ENCODE measurements at regions not wholly inside any gene's neighbourhood (a gene's known extent, or its start where the extent isn't known, plus 50 kb on each side); places are given as distances from the start of the nearest gene placed in this dataset.

- no peak overlapping the region for H3K27ac ChIP-seq
- H3K27me3 ChIP-seq (ENCODE audit: insufficient read depth, low read depth), result no peaks in the 10 kb centered on the region
- H3K36me3 ChIP-seq (ENCODE audit: insufficient read depth), result no peaks in the 10 kb centered on the region
- no peak for TF ChIP-seq CTCF (conservative IDR thresholded peaks at IDR 0.05; ENCODE audit: low read depth, low read length)
- no peaks in the 10 kb centered on the region for H3K79me2 ChIP-seq (ENCODE audit: insufficient read depth, low read depth)
- H3K4me2 ChIP-seq, result no peak overlapping the region
- H4K20me1 ChIP-seq (ENCODE audit: insufficient read depth), result no peaks in the 10 kb centered on the region
- no peak overlapping the region for H3K4me3 ChIP-seq (IDR thresholded peaks at IDR 0.05; ENCODE audit: insufficient read depth, low read depth, low read length)
- no peak overlapping the region for H3K9ac ChIP-seq
- H2AFZ ChIP-seq (ENCODE audit: low read depth), result no peak overlapping the region
- H3K4me1 ChIP-seq (ENCODE audit: low read depth, poor library complexity, severe bottlenecking), result no peaks in the 10 kb centered on the region
Observed at GRCh38 chr4:117796677-117797076, 237.6 kb upstream of the NDST3 start.

- no peak overlapping the region for H3K27ac ChIP-seq
- H3K79me2 ChIP-seq (ENCODE audit: insufficient read depth, low read depth), result no peaks in the 10 kb centered on the region
- no peaks in the 10 kb centered on the region for H3K4me1 ChIP-seq (ENCODE audit: low read depth, poor library complexity, severe bottlenecking)
- H3K4me2 ChIP-seq, result no peak overlapping the region
- no peaks in the 10 kb centered on the region for H4K20me1 ChIP-seq (ENCODE audit: insufficient read depth)
- H3K9ac ChIP-seq, result no peak overlapping the region
- H2AFZ ChIP-seq (ENCODE audit: low read depth), result no peak overlapping the region
- TF ChIP-seq CTCF (conservative IDR thresholded peaks at IDR 0.05; ENCODE audit: low read depth, low read length), result no peak
- no peaks in the 10 kb centered on the region for H3K27me3 ChIP-seq (ENCODE audit: insufficient read depth, low read depth)
- no peak overlapping the region for H3K4me3 ChIP-seq (IDR thresholded peaks at IDR 0.05; ENCODE audit: insufficient read depth, low read depth, low read length)
- no peaks in the 10 kb centered on the region for H3K36me3 ChIP-seq (ENCODE audit: insufficient read depth)
Observed at GRCh38 chr4:117800636-117801035, 233.7 kb upstream of the NDST3 start.

- no peaks in the 10 kb centered on the region for H3K27me3 ChIP-seq (ENCODE audit: insufficient read depth, low read depth)
- no peaks in the 10 kb centered on the region for H4K20me1 ChIP-seq (ENCODE audit: insufficient read depth)
- H3K79me2 ChIP-seq (ENCODE audit: insufficient read depth, low read depth), result no peaks in the 10 kb centered on the region
- H3K4me3 ChIP-seq (IDR thresholded peaks at IDR 0.05; ENCODE audit: insufficient read depth, low read depth, low read length), result no peak overlapping the region
- no peak overlapping the region for H3K9ac ChIP-seq
- H3K36me3 ChIP-seq (ENCODE audit: insufficient read depth), result no peaks in the 10 kb centered on the region
- H3K27ac ChIP-seq, result no peak overlapping the region
- no peak overlapping the region for H2AFZ ChIP-seq (ENCODE audit: low read depth)
- H3K4me1 ChIP-seq (ENCODE audit: low read depth, poor library complexity, severe bottlenecking), result no peaks in the 10 kb centered on the region
- H3K4me2 ChIP-seq, result no peak overlapping the region
- TF ChIP-seq CTCF (conservative IDR thresholded peaks at IDR 0.05; ENCODE audit: low read depth, low read length), result no peak
Observed at GRCh38 chr4:117801756-117802155, 232.5 kb upstream of the NDST3 start.

- Histone ChIP-seq H3K4me2 (no peak overlapping the region), H2AFZ (ENCODE audit: low read depth) (no peak overlapping the region), H3K4me3 (IDR thresholded peaks at IDR 0.05; ENCODE audit: insufficient read depth, low read depth, low read length) (no peak overlapping the region), H3K79me2 (ENCODE audit: insufficient read depth, low read depth) (no peaks in the 10 kb centered on the region), H4K20me1 (ENCODE audit: insufficient read depth) (no peaks in the 10 kb centered on the region), H3K36me3 (ENCODE audit: insufficient read depth) (no peaks in the 10 kb centered on the region), H3K27me3 (ENCODE audit: insufficient read depth, low read depth) (no peaks in the 10 kb centered on the region), H3K9ac (no peak overlapping the region), H3K4me1 (ENCODE audit: low read depth, poor library complexity, severe bottlenecking) (no peaks in the 10 kb centered on the region), H3K27ac (no peak overlapping the region)
- no peak for TF ChIP-seq CTCF (conservative IDR thresholded peaks at IDR 0.05; ENCODE audit: low read depth, low read length)
Observed at GRCh38 chr4:117811731-117812130, 222.6 kb upstream of the NDST3 start.

All from KMS-11 (cell line).